ENCODE measurements at regions not wholly inside any gene's neighbourhood (a gene's known extent, or its start where the extent isn't known, plus 50 kb on each side); places are given as distances from the start of the nearest gene placed in this dataset.

- Histone ChIP-seq H3K4me3 (no peak overlapping the region), H3K27ac (no peak overlapping the region), H3K4me1 (no peaks in the 10 kb centered on the region), H3K36me3 (no peaks in the 10 kb centered on the region), H3K27me3 (no peaks in the 10 kb centered on the region), H3K9me3 (peaks cover 0 to 8% of the 10 kb centered on the region in 2 donors)
- TF ChIP-seq, protein P1, sequence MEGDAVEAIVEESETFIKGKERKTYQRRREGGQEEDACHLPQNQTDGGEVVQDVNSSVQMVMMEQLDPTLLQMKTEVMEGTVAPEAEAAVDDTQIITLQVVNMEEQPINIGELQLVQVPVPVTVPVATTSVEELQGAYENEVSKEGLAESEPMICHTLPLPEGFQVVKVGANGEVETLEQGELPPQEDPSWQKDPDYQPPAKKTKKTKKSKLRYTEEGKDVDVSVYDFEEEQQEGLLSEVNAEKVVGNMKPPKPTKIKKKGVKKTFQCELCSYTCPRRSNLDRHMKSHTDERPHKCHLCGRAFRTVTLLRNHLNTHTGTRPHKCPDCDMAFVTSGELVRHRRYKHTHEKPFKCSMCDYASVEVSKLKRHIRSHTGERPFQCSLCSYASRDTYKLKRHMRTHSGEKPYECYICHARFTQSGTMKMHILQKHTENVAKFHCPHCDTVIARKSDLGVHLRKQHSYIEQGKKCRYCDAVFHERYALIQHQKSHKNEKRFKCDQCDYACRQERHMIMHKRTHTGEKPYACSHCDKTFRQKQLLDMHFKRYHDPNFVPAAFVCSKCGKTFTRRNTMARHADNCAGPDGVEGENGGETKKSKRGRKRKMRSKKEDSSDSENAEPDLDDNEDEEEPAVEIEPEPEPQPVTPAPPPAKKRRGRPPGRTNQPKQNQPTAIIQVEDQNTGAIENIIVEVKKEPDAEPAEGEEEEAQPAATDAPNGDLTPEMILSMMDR (IDR thresholded peaks at IDR 0.05): no peak
- no peak for DNase-seq
- intact Hi-C loops (cut with DNase I): no loop called here
- ATAC-seq: no peak
These were observed 174.7 kb upstream of the TMEM196 start for GRCh38 chr7:19948160-19948559.

- DNase-seq (no peak), ATAC-seq (no peak)
- Histone ChIP-seq H3K27me3 (no peaks in the 10 kb centered on the region), H3K27ac (no peak overlapping the region), H3K4me1 (no peaks in the 10 kb centered on the region), H3K36me3 (no peaks in the 10 kb centered on the region), H3K9me3 (no peaks in the 10 kb centered on the region), H3K4me3 (no peak overlapping the region)
- intact Hi-C loops (cut with DNase I): no loop called here
- TF ChIP-seq, protein P1 (IDR thresholded peaks at IDR 0.05): no peak
These were observed 171.1 kb upstream of the TMEM196 start for GRCh38 chr7:19944363-19945120.

- ATAC-seq (no peak), DNase-seq (no peak)
- peaks cover 0 to 16% of the 10 kb centered on the region in 2 donors for H3K9me3 ChIP-seq
- no peaks in the 10 kb centered on the region for H3K36me3 ChIP-seq
- no peak overlapping the region for H3K4me3 ChIP-seq
- no peak overlapping the region for H3K27ac ChIP-seq
- intact Hi-C loops (cut with DNase I): no loop called here
- no peaks in the 10 kb centered on the region for H3K4me1 ChIP-seq
- TF ChIP-seq, protein P1 (IDR thresholded peaks at IDR 0.05): no peak
- H3K27me3 ChIP-seq: no peaks in the 10 kb centered on the region
These were observed 166.3 kb upstream of the TMEM196 start for GRCh38 chr7:19939746-19940145.

DNA sequence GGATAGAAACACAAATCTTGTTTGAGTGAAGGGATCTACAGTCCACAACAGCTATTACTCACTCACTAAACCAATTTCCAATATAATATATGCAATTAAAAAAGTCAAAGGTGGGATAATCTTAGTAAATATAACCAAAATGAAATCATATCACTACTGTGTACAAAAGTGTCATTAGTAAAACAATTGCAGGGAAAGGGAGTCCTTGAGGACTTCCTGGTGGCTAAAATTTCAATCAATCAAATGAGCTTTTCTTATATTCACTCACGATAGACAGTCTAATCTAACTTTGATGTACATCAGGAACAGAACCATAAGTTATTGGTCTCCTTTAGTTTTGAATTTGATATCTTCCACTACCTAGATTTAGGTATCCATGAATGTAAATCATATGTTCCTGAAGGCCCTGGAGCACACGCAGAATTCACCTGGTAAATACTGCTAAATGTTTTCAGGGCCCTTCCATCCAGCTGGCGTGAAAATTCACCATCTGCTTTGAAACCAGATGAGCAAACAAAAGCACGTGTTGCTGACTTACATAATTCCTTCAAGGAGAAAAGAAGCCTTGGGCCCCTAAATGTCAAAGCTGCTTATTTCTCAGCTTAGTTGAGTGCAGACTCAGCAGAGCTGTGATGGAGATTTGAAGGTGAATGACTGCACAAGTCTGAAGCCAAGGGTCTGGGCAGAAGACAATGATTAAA lies 159.3 kb upstream of the TMEM196 start:
- H3K4me1 ChIP-seq: no peaks in the 10 kb centered on the region
- ATAC-seq: no peak
- no peak overlapping the region for H3K27ac ChIP-seq
- H3K4me3 ChIP-seq: no peak overlapping the region
- no peaks in the 10 kb centered on the region for H3K27me3 ChIP-seq
- TF ChIP-seq, protein P1 (IDR thresholded peaks at IDR 0.05): no peak
- intact Hi-C loops (cut with DNase I): no loop called here
- peaks cover 0 to 16% of the 10 kb centered on the region in 2 donors for H3K9me3 ChIP-seq
- no peaks in the 10 kb centered on the region for H3K36me3 ChIP-seq
- no peak for DNase-seq

GRCh38 chr7:19930851-19931250 lies 157.4 kb upstream of the TMEM196 start:
- DNase-seq (no peak), ATAC-seq (no peak)
- intact Hi-C loops (cut with DNase I): no loop called here
- H3K27me3 ChIP-seq: no peaks in the 10 kb centered on the region
- no peak overlapping the region for H3K27ac ChIP-seq
- no peak overlapping the region for H3K4me3 ChIP-seq
- peaks cover 0 to 8% of the 10 kb centered on the region in 2 donors for H3K9me3 ChIP-seq
- no peaks in the 10 kb centered on the region for H3K36me3 ChIP-seq
- H3K4me1 ChIP-seq: no peaks in the 10 kb centered on the region
- TF ChIP-seq, protein P1 (IDR thresholded peaks at IDR 0.05): no peak

All from left lung (tissue), 4 donors.